Stimulated activated naive CD8-positive, alpha-beta T cell treated with anti-CD3 and anti-CD28 coated beads, Interleukin-15, amount 100 ng/mL, for 72 hours (primary cell): ENCODE measurements at regions not wholly inside any gene's neighbourhood (a gene's known extent, or its start where the extent isn't known, plus 50 kb on each side); places are given as distances from the start of the nearest gene placed in this dataset.
"Not testable (repeated sequence)": the region's sequence is repeated elsewhere in the genome, so short reads cannot be mapped to it uniquely, and the experiment has no call there.

Source experiments
- ATAC-seq: fragments of 150-1000 bp; cut with Tn5 transposase; 2 replicates; pipeline ENCODE4 v1.10.0; 2021; ENCODE audit warnings: mild to moderate bottlenecking, moderate library complexity
- DNase-seq, 2 donors: peaks; one replicate each; pipeline ENCODE4 v3.0.0; 2021 to 2022
- H3K27ac Mint-ChIP-seq, 2 donors: one replicate each; pipeline ENCODE4 v1.8.0; 2022; ENCODE audit warnings: mild to moderate bottlenecking in 2 of 2, mixed read lengths in 2 of 2, moderate library complexity in 2 of 2
- H3K27me3 Mint-ChIP-seq: one replicate; pipeline ENCODE4 v1.8.0; 2022; ENCODE audit warnings: mixed read lengths
- H3K4me1 Mint-ChIP-seq: one replicate; pipeline ENCODE4 v1.8.0; 2022; ENCODE audit warnings: mild to moderate bottlenecking, mixed read lengths
- H3K4me3 Mint-ChIP-seq, 2 donors: one replicate each; pipeline ENCODE4 v1.8.0; 2022; ENCODE audit warnings: mild to moderate bottlenecking in 2 of 2, mixed read lengths in 2 of 2, moderate library complexity in 1 of 2
- H3K9me3 Mint-ChIP-seq, 2 donors: one replicate each; pipeline ENCODE4 v1.8.0; 2022; ENCODE audit warnings: mixed read lengths in 2 of 2

- no peaks in the 10 kb centered on the region for H3K9me3 Mint-ChIP-seq
- H3K27ac Mint-ChIP-seq, result no peak overlapping the region
- peaks cover 46% of the 10 kb centered on the region for H3K27me3 Mint-ChIP-seq
- H3K4me3 Mint-ChIP-seq, result no peak overlapping the region
- DNase-seq (no peak), ATAC-seq (no peak)
- H3K4me1 Mint-ChIP-seq, result no peaks in the 10 kb centered on the region
Measured at GRCh38 chr7:24141874-24142509, 142.0 kb upstream of the NPY start.

GRCh38 chr7:24143547-24143946, 140.4 kb upstream of the NPY start:
- H3K4me1 Mint-ChIP-seq, result no peaks in the 10 kb centered on the region
- no peaks in the 10 kb centered on the region for H3K9me3 Mint-ChIP-seq
- ATAC-seq (peak; percentile 20), DNase-seq (no peak)
- peaks cover 34% of the 10 kb centered on the region for H3K27me3 Mint-ChIP-seq
- no peak overlapping the region for H3K27ac Mint-ChIP-seq
- no peak overlapping the region for H3K4me3 Mint-ChIP-seq

- DNase-seq (no peak), ATAC-seq (no peak)
- Mint-ChIP-seq H3K4me1 (no peaks in the 10 kb centered on the region), H3K4me3 (no peak overlapping the region), H3K9me3 (peaks cover 13 to 16% of the 10 kb centered on the region in 2 donors), H3K27ac (no peak overlapping the region), H3K27me3 (peaks cover 47% of the 10 kb centered on the region)
Measured at GRCh38 chr7:24151944-24152343, 132.0 kb upstream of the NPY start.

GRCh38 chr7:24152356-24152755, 131.6 kb upstream of the NPY start:
- Mint-ChIP-seq H3K4me1 (no peaks in the 10 kb centered on the region), H3K4me3 (no peak overlapping the region), H3K27ac (no peak overlapping the region), H3K27me3 (peaks cover 49% of the 10 kb centered on the region), H3K9me3 (peaks cover 13 to 16% of the 10 kb centered on the region in 2 donors)
- DNase-seq (no peak), ATAC-seq (no peak)

- ATAC-seq (no peak), DNase-seq (no peak)
- H3K27ac Mint-ChIP-seq, result peak overlapping the region in 1 of 2 donors; percentile 35
Measured at GRCh38 chr7:24152877-24153472, 131.0 kb upstream of the NPY start.

GRCh38 chr7:24157666-24158065, 126.3 kb upstream of the NPY start:
- no peaks in the 10 kb centered on the region for H3K4me1 Mint-ChIP-seq
- H3K27ac Mint-ChIP-seq, result no peak overlapping the region
- no peak for ATAC-seq
- no peak overlapping the region for H3K4me3 Mint-ChIP-seq
- H3K9me3 Mint-ChIP-seq, result peaks cover 0 to 3% of the 10 kb centered on the region in 2 donors
- peaks cover 27% of the 10 kb centered on the region for H3K27me3 Mint-ChIP-seq
- no peak for DNase-seq

More at GRCh38 chr7:24152877-24153472, 131.0 kb upstream of the NPY start:
- H3K27me3 Mint-ChIP-seq, result peaks cover 49% of the 10 kb centered on the region
- H3K4me1 Mint-ChIP-seq, result no peaks in the 10 kb centered on the region
- H3K4me3 Mint-ChIP-seq, result no peak overlapping the region
- H3K9me3 Mint-ChIP-seq, result peaks cover 13 to 16% of the 10 kb centered on the region in 2 donors

GRCh38 chr7:24158975-24159374, 125.0 kb upstream of the NPY start:
- Mint-ChIP-seq H3K4me3 (no peak overlapping the region), H3K9me3 (peaks cover 0 to 6% of the 10 kb centered on the region in 2 donors)

GRCh38 chr7:24164401-24164800, 119.6 kb upstream of the NPY start:
- H3K27me3 Mint-ChIP-seq, result peaks cover 8% of the 10 kb centered on the region
- H3K4me1 Mint-ChIP-seq, result no peaks in the 10 kb centered on the region
- H3K27ac Mint-ChIP-seq, result no peak overlapping the region
- no peak for ATAC-seq
- H3K9me3 Mint-ChIP-seq, result peaks cover 0 to 10% of the 10 kb centered on the region in 2 donors
- no peak overlapping the region for H3K4me3 Mint-ChIP-seq
- no peak for DNase-seq

More at GRCh38 chr7:24158975-24159374, 125.0 kb upstream of the NPY start:
- ATAC-seq, result no peak
- Mint-ChIP-seq H3K27ac (no peak overlapping the region), H3K27me3 (peaks cover 20% of the 10 kb centered on the region), H3K4me1 (no peaks in the 10 kb centered on the region)
- DNase-seq, result no peak

- H3K9me3 Mint-ChIP-seq, result peaks cover 0 to 5% of the 10 kb centered on the region in 2 donors
Measured at GRCh38 chr7:24169077-24169624, 114.8 kb upstream of the NPY start.

GRCh38 chr7:24171951-24172350, 112.0 kb upstream of the NPY start:
- not testable (repeated sequence) for ATAC-seq, H3K27me3 Mint-ChIP-seq, H3K9me3 Mint-ChIP-seq, H3K4me1 Mint-ChIP-seq, DNase-seq, H3K27ac Mint-ChIP-seq, H3K4me3 Mint-ChIP-seq

More at GRCh38 chr7:24169077-24169624, 114.8 kb upstream of the NPY start:
- Mint-ChIP-seq H3K27ac (no peak overlapping the region), H3K27me3 (peaks cover 8% of the 10 kb centered on the region), H3K4me3 (no peak overlapping the region), H3K4me1 (no peaks in the 10 kb centered on the region)
- DNase-seq, result no peak
- ATAC-seq, result no peak

GRCh38 chr7:24172856-24173255, 111.1 kb upstream of the NPY start:
- Mint-ChIP-seq H3K27me3 (peaks cover 8% of the 10 kb centered on the region), H3K9me3 (no peaks in the 10 kb centered on the region), H3K4me3 (no peak overlapping the region), H3K27ac (no peak overlapping the region), H3K4me1 (no peaks in the 10 kb centered on the region)
- ATAC-seq (no peak), DNase-seq (no peak)

GRCh38 chr7:24175603-24176002, 108.4 kb upstream of the NPY start:
- Mint-ChIP-seq H3K9me3 (no peaks in the 10 kb centered on the region), H3K4me1 (no peaks in the 10 kb centered on the region), H3K4me3 (no peak overlapping the region), H3K27ac (no peak overlapping the region), H3K27me3 (peaks cover 8% of the 10 kb centered on the region)
- ATAC-seq (no peak), DNase-seq (no peak)

GRCh38 chr7:24178811-24179570, 105.0 kb upstream of the NPY start:
- ATAC-seq, result no peak
- Mint-ChIP-seq H3K27ac (no peak overlapping the region), H3K9me3 (no peaks in the 10 kb centered on the region), H3K27me3 (peaks cover 8% of the 10 kb centered on the region), H3K4me3 (no peak overlapping the region), H3K4me1 (no peaks in the 10 kb centered on the region)
- no peak for DNase-seq

- no peaks in the 10 kb centered on the region for H3K4me1 Mint-ChIP-seq
- H3K4me3 Mint-ChIP-seq, result no peak overlapping the region
- no peak for ATAC-seq
- no peak overlapping the region for H3K27ac Mint-ChIP-seq
- H3K9me3 Mint-ChIP-seq, result peaks cover 0 to 8% of the 10 kb centered on the region in 2 donors
- no peak for DNase-seq
- peaks cover 38% of the 10 kb centered on the region for H3K27me3 Mint-ChIP-seq
Measured at GRCh38 chr7:24191362-24191761, 92.6 kb upstream of the NPY start.

GRCh38 chr7:24192053-24192452, 91.9 kb upstream of the NPY start:
- Mint-ChIP-seq H3K9me3 (peaks cover 0 to 7% of the 10 kb centered on the region in 2 donors), H3K4me1 (no peaks in the 10 kb centered on the region), H3K27ac (no peak overlapping the region), H3K27me3 (peaks cover 38% of the 10 kb centered on the region), H3K4me3 (no peak overlapping the region)
- ATAC-seq (no peak), DNase-seq (no peak)

GRCh38 chr7:24192691-24193090, 91.3 kb upstream of the NPY start:
- DNase-seq, result no peak
- H3K27ac Mint-ChIP-seq, result no peak overlapping the region
- peaks cover 0 to under 1% of the 10 kb centered on the region in 2 donors for H3K9me3 Mint-ChIP-seq
- H3K4me3 Mint-ChIP-seq, result no peak overlapping the region
- ATAC-seq, result no peak
- H3K4me1 Mint-ChIP-seq, result no peaks in the 10 kb centered on the region
- H3K27me3 Mint-ChIP-seq, result peaks cover 32% of the 10 kb centered on the region
